GM23248 (cell line): ENCODE measurements at regions not wholly inside any gene's neighbourhood (a gene's known extent, or its start where the extent isn't known, plus 50 kb on each side); places are given as distances from the start of the nearest gene placed in this dataset.

Source experiments
- EZH2 ChIP-seq: fragments of 200-600 bp; sonication (generic); IDR thresholded peaks from 2 replicates; pipeline ENCODE4 v1.6.1; 2018; ENCODE audit warnings: antibody characterized with exemption, mild to moderate bottlenecking; ENCODE audit not compliant: insufficient read depth, poor library complexity, severe bottlenecking
- EZH2phosphoT487 ChIP-seq: fragments of 200-600 bp; sonication (generic); IDR thresholded peaks from 2 replicates; pipeline ENCODE4 v1.6.1; 2018; ENCODE audit warnings: antibody characterized with exemption, moderate library complexity, mild to moderate bottlenecking, low read depth; ENCODE audit not compliant: insufficient read depth

DNA sequence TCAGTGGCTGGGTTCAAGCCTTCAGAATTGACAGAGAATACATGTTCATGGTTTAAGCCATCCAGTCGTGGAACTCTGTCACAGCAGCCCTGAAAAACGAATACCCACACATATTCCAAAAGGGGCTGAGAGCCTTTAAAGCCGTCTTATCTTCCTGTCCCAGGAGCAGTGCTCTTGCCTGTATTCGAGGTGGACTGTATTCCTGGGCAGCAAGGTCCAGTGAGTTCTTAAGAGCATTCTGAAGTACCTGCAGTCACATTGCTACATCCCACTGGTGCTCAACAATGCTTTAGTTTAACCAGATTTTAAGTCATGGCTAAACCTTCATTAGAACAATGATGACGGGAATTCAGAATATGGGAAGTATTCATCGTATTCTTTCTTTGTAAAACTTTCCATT is 380.7 kb upstream of the KLF4 start:
- TF ChIP-seq EZH2phosphoT487 (no peak), EZH2 (no peak)
